ENCODE measurements at regions not wholly inside any gene's neighbourhood (a gene's known extent, or its start where the extent isn't known, plus 50 kb on each side); places are given as distances from the start of the nearest gene placed in this dataset.

GRCh38 chr12:91773749-91774429 lies 371.8 kb downstream of the BTG1 start:
- Histone ChIP-seq H3K9ac (ENCODE audit: low read length) (no peak overlapping the region), H2AFZ (ENCODE audit: low read length) (no peak overlapping the region)

DNA sequence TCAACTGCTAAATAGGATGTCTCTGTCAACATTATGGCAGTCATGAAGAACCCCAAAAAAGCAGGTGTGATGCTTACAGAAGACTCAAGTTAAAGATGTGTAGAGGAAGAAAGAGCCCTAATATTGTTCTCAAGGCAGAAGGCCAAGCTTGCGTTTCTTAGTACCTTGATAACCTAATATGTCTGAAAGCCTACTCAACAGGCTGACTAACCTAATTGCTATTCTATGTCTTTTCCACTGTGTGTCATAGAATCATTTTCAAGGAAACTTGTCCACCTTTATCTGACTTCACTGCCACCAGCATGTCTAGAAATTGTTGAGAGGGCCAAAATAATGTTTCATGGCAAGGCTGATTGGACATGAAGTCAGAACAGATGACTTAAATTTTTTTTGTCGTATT lies 373.2 kb downstream of the BTG1 start:
- H3F3A ChIP-seq (ENCODE audit: insufficient read depth, low read length) = no peaks in the 10 kb centered on the region
- no peaks in the 10 kb centered on the region for H3K79me2 ChIP-seq (ENCODE audit: insufficient read depth, low read length)
- H3K9ac ChIP-seq (ENCODE audit: low read length) = no peak overlapping the region
- no peak for TF ChIP-seq EZH2 (IDR thresholded peaks at IDR 0.05; ENCODE audit: borderline replicate concordance, low read length)
- TF ChIP-seq, protein P1, sequence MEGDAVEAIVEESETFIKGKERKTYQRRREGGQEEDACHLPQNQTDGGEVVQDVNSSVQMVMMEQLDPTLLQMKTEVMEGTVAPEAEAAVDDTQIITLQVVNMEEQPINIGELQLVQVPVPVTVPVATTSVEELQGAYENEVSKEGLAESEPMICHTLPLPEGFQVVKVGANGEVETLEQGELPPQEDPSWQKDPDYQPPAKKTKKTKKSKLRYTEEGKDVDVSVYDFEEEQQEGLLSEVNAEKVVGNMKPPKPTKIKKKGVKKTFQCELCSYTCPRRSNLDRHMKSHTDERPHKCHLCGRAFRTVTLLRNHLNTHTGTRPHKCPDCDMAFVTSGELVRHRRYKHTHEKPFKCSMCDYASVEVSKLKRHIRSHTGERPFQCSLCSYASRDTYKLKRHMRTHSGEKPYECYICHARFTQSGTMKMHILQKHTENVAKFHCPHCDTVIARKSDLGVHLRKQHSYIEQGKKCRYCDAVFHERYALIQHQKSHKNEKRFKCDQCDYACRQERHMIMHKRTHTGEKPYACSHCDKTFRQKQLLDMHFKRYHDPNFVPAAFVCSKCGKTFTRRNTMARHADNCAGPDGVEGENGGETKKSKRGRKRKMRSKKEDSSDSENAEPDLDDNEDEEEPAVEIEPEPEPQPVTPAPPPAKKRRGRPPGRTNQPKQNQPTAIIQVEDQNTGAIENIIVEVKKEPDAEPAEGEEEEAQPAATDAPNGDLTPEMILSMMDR (IDR thresholded peaks at IDR 0.05; ENCODE audit: low read length) = no peak
- H3K4me1 ChIP-seq (ENCODE audit: insufficient read depth, low read length, severe bottlenecking) = no peaks in the 10 kb centered on the region
- H3K27ac ChIP-seq (ENCODE audit: low read depth, low read length, poor library complexity, severe bottlenecking) = no peak overlapping the region
- H3K4me3 ChIP-seq (ENCODE audit: low read depth, low read length, poor library complexity, severe bottlenecking) = no peak overlapping the region
- H3K27me3 ChIP-seq (ENCODE audit: insufficient read depth, low read length) = no peaks in the 10 kb centered on the region
- H3K4me2 ChIP-seq (ENCODE audit: low read length) = no peak overlapping the region
- no peaks in the 10 kb centered on the region for H4K20me1 ChIP-seq (ENCODE audit: insufficient read depth, low read length)
- H2AFZ ChIP-seq (ENCODE audit: low read length) = no peak overlapping the region
- no peaks in the 10 kb centered on the region for H3K36me3 ChIP-seq (ENCODE audit: insufficient read depth, low read length)
- H3K9me3 ChIP-seq (ENCODE audit: low read length) = no peaks in the 10 kb centered on the region
- H3K9me2 ChIP-seq (ENCODE audit: low read depth, low read length) = no peaks in the 10 kb centered on the region

More at GRCh38 chr12:91773749-91774429, 371.8 kb downstream of the BTG1 start:
- Histone ChIP-seq H3K9me3 (ENCODE audit: low read length) (no peaks in the 10 kb centered on the region), H3K27me3 (ENCODE audit: insufficient read depth, low read length) (no peaks in the 10 kb centered on the region), H3F3A (ENCODE audit: insufficient read depth, low read length) (no peaks in the 10 kb centered on the region), H3K9me2 (ENCODE audit: low read depth, low read length) (no peaks in the 10 kb centered on the region), H3K79me2 (ENCODE audit: insufficient read depth, low read length) (no peaks in the 10 kb centered on the region), H4K20me1 (ENCODE audit: insufficient read depth, low read length) (no peaks in the 10 kb centered on the region), H3K4me1 (ENCODE audit: insufficient read depth, low read length, severe bottlenecking) (no peaks in the 10 kb centered on the region), H3K4me2 (ENCODE audit: low read length) (no peak overlapping the region), H3K36me3 (ENCODE audit: insufficient read depth, low read length) (no peaks in the 10 kb centered on the region), H3K27ac (ENCODE audit: low read depth, low read length, poor library complexity, severe bottlenecking) (no peak overlapping the region), H3K4me3 (ENCODE audit: low read depth, low read length, poor library complexity, severe bottlenecking) (no peak overlapping the region)
- TF ChIP-seq EZH2 (IDR thresholded peaks at IDR 0.05; ENCODE audit: borderline replicate concordance, low read length) = no peak
- TF ChIP-seq, protein P1 (IDR thresholded peaks at IDR 0.05; ENCODE audit: low read length) = no peak

GRCh38 chr12:91769736-91770135 lies 375.9 kb downstream of the BTG1 start:
- H3K9me2 ChIP-seq (ENCODE audit: low read depth, low read length) = no peaks in the 10 kb centered on the region
- TF ChIP-seq, protein P1 (IDR thresholded peaks at IDR 0.05; ENCODE audit: low read length) = no peak
- TF ChIP-seq EZH2 (IDR thresholded peaks at IDR 0.05; ENCODE audit: borderline replicate concordance, low read length) = no peak
- no peak overlapping the region for H3K4me2 ChIP-seq (ENCODE audit: low read length)
- H4K20me1 ChIP-seq (ENCODE audit: insufficient read depth, low read length) = no peaks in the 10 kb centered on the region
- H2AFZ ChIP-seq (ENCODE audit: low read length) = no peak overlapping the region
- H3K27ac ChIP-seq (ENCODE audit: low read depth, low read length, poor library complexity, severe bottlenecking) = no peak overlapping the region
- H3K27me3 ChIP-seq (ENCODE audit: insufficient read depth, low read length) = no peaks in the 10 kb centered on the region
- H3K36me3 ChIP-seq (ENCODE audit: insufficient read depth, low read length) = no peaks in the 10 kb centered on the region
- H3K4me3 ChIP-seq (ENCODE audit: low read depth, low read length, poor library complexity, severe bottlenecking) = no peak overlapping the region
- no peak overlapping the region for H3K9ac ChIP-seq (ENCODE audit: low read length)
- H3F3A ChIP-seq (ENCODE audit: insufficient read depth, low read length) = no peaks in the 10 kb centered on the region
- H3K9me3 ChIP-seq (ENCODE audit: low read length) = no peaks in the 10 kb centered on the region
- no peaks in the 10 kb centered on the region for H3K79me2 ChIP-seq (ENCODE audit: insufficient read depth, low read length)
- no peaks in the 10 kb centered on the region for H3K4me1 ChIP-seq (ENCODE audit: insufficient read depth, low read length, severe bottlenecking)
